ENCODE measurements at regions not wholly inside any gene's neighbourhood (a gene's known extent, or its start where the extent isn't known, plus 50 kb on each side); places are given as distances from the start of the nearest gene placed in this dataset.

DNA sequence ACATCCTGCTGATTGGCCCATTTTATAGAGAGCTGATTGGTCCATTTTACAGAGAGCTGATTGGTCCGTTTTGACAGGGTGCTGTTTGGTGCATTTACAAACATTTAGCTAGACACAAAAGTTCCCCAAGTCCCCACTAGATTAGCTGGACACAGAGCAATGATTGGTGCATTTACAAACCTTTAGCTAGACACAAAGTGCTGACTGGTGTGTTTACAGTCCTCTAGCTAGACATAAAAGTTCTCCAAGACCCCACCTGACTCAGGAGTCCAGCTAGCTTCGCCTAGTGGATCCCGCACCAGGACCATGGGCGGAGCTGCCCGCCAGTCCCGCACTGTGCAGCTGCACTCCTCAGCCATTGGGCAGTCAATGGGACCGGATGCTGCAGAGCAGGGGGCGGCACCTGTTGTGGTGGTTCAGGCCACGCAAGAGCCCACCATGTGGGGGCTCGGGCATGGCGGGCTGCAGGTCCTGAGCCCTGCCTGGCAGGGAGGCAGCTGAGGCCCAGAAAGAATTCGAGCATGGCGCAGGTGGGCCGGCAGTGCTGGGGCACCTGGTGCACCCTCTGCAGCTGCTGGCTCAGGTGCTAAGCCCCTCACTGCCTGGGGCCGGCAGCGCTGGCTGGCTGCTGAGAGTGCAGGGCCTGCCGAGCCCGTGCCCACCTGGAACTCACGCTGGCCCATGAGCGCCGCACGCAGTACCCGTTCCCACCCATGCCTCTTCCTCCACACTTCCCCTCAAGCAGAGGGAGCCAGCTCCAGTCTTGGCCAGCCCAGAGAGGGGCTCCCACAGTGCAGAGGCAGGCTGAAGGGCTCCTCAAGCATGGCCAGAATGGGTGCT is 713.2 kb upstream of the GYPC start:
- Histone ChIP-seq H3K79me2 (replicated peaks; ENCODE audit: insufficient read depth) (no peaks in the 10 kb centered on the region), H3K4me3 (no peak overlapping the region), H3K4me2 (no peak overlapping the region), H4K20me1 (replicated peaks; ENCODE audit: insufficient read depth) (no peaks in the 10 kb centered on the region), H3K4me1 (ENCODE audit: insufficient read depth) (no peaks in the 10 kb centered on the region), H2AFZ (no peak overlapping the region), H3K36me3 (ENCODE audit: insufficient read depth) (no peaks in the 10 kb centered on the region), H3K9me2 (ENCODE audit: insufficient read depth) (no peaks in the 10 kb centered on the region), H3K27ac (ENCODE audit: low read depth) (no peak overlapping the region), H3K27me3 (ENCODE audit: insufficient read depth) (no peaks in the 10 kb centered on the region), H3F3A (replicated peaks; ENCODE audit: low read depth) (no peaks in the 10 kb centered on the region)
- TF ChIP-seq STAT1 (IDR thresholded peaks at IDR 0.05; ENCODE audit: unreplicated experiment), result no peak
- TF ChIP-seq, protein P1, sequence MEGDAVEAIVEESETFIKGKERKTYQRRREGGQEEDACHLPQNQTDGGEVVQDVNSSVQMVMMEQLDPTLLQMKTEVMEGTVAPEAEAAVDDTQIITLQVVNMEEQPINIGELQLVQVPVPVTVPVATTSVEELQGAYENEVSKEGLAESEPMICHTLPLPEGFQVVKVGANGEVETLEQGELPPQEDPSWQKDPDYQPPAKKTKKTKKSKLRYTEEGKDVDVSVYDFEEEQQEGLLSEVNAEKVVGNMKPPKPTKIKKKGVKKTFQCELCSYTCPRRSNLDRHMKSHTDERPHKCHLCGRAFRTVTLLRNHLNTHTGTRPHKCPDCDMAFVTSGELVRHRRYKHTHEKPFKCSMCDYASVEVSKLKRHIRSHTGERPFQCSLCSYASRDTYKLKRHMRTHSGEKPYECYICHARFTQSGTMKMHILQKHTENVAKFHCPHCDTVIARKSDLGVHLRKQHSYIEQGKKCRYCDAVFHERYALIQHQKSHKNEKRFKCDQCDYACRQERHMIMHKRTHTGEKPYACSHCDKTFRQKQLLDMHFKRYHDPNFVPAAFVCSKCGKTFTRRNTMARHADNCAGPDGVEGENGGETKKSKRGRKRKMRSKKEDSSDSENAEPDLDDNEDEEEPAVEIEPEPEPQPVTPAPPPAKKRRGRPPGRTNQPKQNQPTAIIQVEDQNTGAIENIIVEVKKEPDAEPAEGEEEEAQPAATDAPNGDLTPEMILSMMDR (conservative IDR thresholded peaks at IDR 0.05; ENCODE audit: low read depth in 2 of 2), result no peak
- no peak for TF ChIP-seq POLR2AphosphoS5 (IDR thresholded peaks at IDR 0.05; ENCODE audit: low read depth)
- TF ChIP-seq EZH2 (IDR thresholded peaks at IDR 0.05; ENCODE audit: low read depth, unreplicated experiment), result no peak
- no peak for TF ChIP-seq ZNF462 (CRISPR knock-in tag; IDR thresholded peaks at IDR 0.05)
- TF ChIP-seq CREB1 (CRISPR knock-in tag; IDR thresholded peaks at IDR 0.05; ENCODE audit: low read depth), result no peak
- H3K27me3 Mint-ChIP-seq (ENCODE audit: insufficient read depth, low read depth, poor library complexity), result no peaks in the 10 kb centered on the region
- H3K4me3 Mint-ChIP-seq, result no peak overlapping the region
- H3K9me3 Mint-ChIP-seq, result peaks cover 56% of the 10 kb centered on the region
- DNase-seq (ENCODE audit: low spot score) (no peak), ATAC-seq (no peak)
- no peak overlapping the region for H3K27ac Mint-ChIP-seq
- peaks cover 27% of the 10 kb centered on the region for H3K36me3 Mint-ChIP-seq (ENCODE audit: low read depth)
- H3K4me1 Mint-ChIP-seq, result no peaks in the 10 kb centered on the region
